Renal cortex interstitium (tissue), 11 donors: ENCODE measurements at regions not wholly inside any gene's neighbourhood (a gene's known extent, or its start where the extent isn't known, plus 50 kb on each side); places are given as distances from the start of the nearest gene placed in this dataset.
A peak's percentile ranks its signal among the peaks of the same experiment; 100 is the strongest.

Source experiments
- DNase-seq, 11 donors: peaks; one replicate each; pipeline ENCODE4 v3.0.0-alpha.2; 2013; ENCODE audit warnings: low read depth in 9 of 11, low spot score in 4 of 11; ENCODE audit errors: extremely low read depth in 1 of 11

- DNase-seq, result no peak
Measured at GRCh38 chr1:56399326-56399725, 180.0 kb downstream of the PLPP3 start.

GRCh38 chr1:56397811-56398231 is 181.5 kb downstream of the PLPP3 start:
- DNase-seq, result no peak

- no peak for DNase-seq
Measured at GRCh38 chr1:56397409-56397808, 182.0 kb downstream of the PLPP3 start.

- no peak for DNase-seq
Measured at GRCh38 chr1:56396581-56396980, 182.8 kb downstream of the PLPP3 start.

GRCh38 chr1:56395776-56396175 is 183.6 kb downstream of the PLPP3 start:
- DNase-seq, result no peak

- no peak for DNase-seq
Measured at GRCh38 chr1:56394298-56394697, 185.1 kb downstream of the PLPP3 start.

- DNase-seq, result no peak
Measured at GRCh38 chr1:56390934-56391731, 188.2 kb downstream of the PLPP3 start.

GRCh38 chr1:56390232-56390867 is 189.0 kb downstream of the PLPP3 start:
- DNase-seq, result peak in 5 of 11 donors; percentile 20 to 48 (median 36)

- no peak for DNase-seq
Measured at GRCh38 chr1:56389813-56390212, 189.6 kb downstream of the PLPP3 start.

GRCh38 chr1:56387071-56387740 is 192.2 kb downstream of the PLPP3 start:
- DNase-seq, result no peak

- no peak for DNase-seq
Measured at GRCh38 chr1:56385314-56385713, 194.0 kb downstream of the PLPP3 start.

- no peak for DNase-seq
Measured at GRCh38 chr1:56382929-56383328, 196.4 kb downstream of the PLPP3 start.

- no peak for DNase-seq
Measured at GRCh38 chr1:56380531-56380930, 198.8 kb downstream of the PLPP3 start.

- DNase-seq, result peak in 8 of 11 donors; percentile 29 to 59 (median 40)
Measured at GRCh38 chr1:56378341-56379070, 200.9 kb downstream of the PLPP3 start.

- DNase-seq, result no peak
Measured at GRCh38 chr1:56377431-56377830, 201.9 kb downstream of the PLPP3 start.

GRCh38 chr1:56376188-56376984 is 203.0 kb downstream of the PLPP3 start:
- DNase-seq, result no peak

- no peak for DNase-seq
Measured at GRCh38 chr1:56375326-56375804, 204.0 kb downstream of the PLPP3 start.
